Stimulated activated CD8-positive, alpha-beta memory T cell treated with anti-CD3 and anti-CD28 coated beads, Interleukin-7, amount 100 ng/mL, for 1 hour (primary cell): ENCODE measurements at regions not wholly inside any gene's neighbourhood (a gene's known extent, or its start where the extent isn't known, plus 50 kb on each side); places are given as distances from the start of the nearest gene placed in this dataset.
"Not testable (repeated sequence)": the region's sequence is repeated elsewhere in the genome, so short reads cannot be mapped to it uniquely, and the experiment has no call there.

ENCODE experiments used
- DNase-seq, 2 donors: peaks; one replicate each; pipeline ENCODE4 v3.0.0-alpha.2; 2020; ENCODE audit warnings: low read depth in 2 of 2

DNA sequence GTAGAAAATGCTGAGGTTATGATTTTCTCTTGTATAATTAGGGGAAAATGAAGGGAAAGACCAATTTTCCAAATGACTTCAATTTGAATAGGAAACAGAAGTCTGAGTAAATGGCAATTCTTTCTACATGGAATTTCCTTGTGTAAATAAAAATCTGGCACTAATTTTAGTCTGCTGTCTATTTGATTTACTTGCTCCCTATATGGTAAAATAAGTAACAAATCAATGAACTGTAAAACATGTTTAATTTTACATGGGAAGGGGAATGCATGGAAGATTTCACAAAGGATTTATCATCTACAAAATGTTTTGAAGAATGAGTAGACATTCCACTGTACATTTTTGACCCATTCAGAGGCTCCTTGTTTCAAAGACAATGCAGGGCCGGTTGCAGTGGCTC, 811.6 kb upstream of the GOT2 start:
- DNase-seq = no peak

GRCh38 chr16:59543641-59544040, 809.5 kb upstream of the GOT2 start:
- DNase-seq = no peak

DNA sequence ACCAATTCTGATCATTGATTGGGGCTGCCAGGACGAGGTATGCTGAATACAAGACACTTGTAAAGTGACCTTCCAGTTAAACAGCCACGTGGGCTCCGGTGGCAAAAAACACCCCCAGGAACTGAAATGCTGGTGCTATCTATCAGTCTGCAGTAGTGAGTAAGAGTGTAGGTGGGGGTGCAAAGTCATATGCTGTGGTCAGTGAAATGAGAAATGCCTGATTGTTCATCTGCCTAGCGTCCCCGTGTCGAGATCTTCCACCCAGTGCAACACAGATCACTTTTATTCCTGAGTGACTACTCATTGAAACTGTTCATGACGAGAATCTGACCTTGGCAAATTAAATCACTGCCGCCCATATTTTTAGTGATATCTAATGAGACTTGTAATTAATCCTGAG, 806.5 kb upstream of the GOT2 start:
- no peak for DNase-seq

GRCh38 chr16:59535298-59535697, 801.2 kb upstream of the GOT2 start:
- no peak for DNase-seq

DNA sequence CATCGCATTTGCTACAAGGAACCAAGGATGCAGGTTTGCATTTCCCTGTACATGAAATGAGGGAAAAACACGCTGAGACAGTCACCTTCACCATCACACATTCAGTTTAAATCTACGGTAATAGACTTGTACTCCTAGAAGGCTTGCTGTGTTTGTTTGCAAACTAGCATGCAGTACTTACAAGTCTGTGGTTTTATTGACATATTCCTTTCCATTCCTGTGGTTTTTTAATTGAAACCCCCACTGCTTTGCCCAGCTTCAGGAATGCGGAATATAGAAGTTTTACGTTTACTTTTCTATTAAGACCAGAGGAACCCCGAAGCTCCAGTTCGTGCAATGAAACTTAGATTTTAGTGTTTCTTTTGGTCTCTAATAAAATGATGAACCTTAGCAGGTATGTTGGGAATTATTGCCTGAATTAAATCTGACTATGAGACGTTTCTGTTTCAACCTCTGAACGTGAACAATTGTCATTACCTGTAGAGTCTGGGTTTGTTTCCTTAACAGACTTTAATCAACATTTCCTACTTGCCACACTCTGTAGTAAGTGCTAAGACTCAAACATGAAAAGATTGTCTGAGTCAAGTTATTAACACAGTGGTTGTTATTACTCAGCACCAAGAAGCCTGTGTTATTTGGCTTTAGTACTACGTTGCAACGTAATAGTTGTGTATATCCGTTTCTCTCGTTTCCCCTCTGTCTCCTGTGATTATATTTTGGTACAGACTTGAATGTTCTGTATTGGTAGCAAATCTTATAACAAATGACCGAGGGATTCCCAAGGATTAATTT, 793.3 kb upstream of the GOT2 start:
- no peak for DNase-seq

GRCh38 chr16:59522826-59523225, 788.7 kb upstream of the GOT2 start:
- no peak for DNase-seq

DNA sequence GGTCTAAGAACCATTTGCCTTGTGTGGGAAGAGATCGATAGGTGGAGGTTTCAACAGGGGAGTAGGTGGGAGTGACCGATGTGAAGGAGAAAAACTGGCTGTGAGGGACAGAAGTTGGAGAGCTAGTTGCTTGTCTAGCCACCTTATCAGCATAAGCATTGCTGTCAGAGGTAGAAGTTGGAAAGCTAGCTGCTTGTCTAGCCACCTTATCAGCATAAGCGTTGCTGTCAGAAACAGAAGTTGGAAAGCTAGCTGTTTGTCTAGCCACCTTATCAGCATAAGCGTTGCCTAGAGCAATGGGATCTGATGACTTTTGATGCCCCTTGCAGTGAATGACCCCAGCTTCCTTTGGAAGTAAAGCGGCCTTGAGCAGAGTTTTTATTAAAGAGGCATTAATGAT, 784.6 kb upstream of the GOT2 start:
- DNase-seq = not testable (repeated sequence)

DNA sequence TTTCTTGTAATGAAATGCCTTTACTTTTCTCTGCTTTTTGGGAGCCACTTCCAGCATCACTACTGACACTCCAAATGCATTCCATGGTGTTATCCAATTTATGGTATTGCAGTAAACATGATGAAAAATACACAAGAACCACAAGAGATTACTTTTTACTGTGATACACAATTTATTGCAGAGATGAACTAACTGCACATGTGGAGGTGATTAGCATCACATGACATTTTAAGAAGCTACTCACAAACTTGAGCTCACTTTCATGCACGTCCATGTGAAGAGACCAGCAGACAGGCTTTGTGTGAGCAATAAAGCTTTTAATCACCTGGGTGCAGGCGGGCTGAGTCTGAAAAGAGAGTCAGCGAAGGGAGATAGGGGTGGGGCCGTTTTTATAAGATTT, 780.5 kb upstream of the GOT2 start:
- DNase-seq = no peak

- no peak for DNase-seq
Observed at GRCh38 chr16:59510008-59510424, 775.9 kb upstream of the GOT2 start.

GRCh38 chr16:59500601-59501000, 766.5 kb upstream of the GOT2 start:
- DNase-seq = no peak

DNA sequence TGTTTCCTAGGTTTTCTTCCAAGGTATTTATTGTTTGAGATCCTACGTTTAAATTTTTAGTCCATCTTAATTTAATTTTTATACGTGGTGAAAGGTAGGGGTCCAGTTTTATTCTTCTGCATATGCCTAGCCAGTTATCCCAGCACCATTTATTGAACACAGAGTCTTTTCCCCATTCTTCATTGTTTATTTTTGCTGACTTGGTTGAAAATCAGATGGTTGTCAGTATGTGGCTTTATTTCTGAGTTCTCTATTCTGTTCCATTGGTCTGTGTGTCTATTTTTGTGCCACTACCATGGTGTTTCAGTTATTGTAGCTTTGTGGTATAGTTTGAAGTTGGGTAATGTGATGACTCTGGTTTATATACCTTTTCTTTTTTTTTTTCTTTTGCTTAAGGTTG, 753.0 kb upstream of the GOT2 start:
- no peak for DNase-seq

- DNase-seq = no peak
Observed at GRCh38 chr16:59484833-59485516, 750.9 kb upstream of the GOT2 start.

DNA sequence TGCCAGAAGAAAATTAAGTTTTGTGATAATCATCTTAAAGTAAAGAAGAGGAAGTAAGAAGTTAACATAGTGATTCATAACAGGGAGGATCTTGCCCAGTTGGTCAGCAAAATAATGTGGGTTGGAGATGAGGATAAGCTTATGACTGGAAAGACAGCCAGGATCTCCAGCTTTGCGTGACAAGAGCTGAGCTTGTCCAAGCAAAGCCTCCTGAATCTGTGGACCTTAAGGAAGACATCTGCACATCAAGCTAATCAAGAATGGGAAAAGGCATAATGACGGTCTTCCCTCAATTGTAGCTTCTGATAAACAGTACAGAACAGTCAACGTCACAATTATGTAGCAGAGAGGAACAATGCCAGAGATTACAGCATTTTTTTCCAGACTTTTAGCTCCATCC, 744.7 kb upstream of the GOT2 start:
- DNase-seq = no peak

DNA sequence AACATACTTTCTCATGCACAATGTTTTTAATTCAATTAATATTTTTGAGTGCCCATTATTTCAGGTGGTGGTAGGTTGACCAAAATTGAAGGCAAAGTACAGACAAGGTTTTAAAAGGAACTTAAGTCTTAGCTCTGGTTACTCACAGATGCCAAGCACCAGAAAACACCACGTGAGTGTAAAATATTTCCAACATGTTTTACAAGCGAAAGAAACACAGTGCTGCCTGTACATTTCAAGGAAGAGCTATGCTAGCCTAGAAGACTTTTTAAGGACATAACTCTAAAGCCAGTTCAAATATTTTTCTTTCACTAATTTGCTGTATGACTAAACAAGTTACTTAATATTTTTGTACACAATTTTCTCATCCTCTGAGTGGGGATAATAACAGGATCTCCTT, 736.4 kb upstream of the GOT2 start:
- no peak for DNase-seq

GRCh38 chr16:59469266-59469665, 735.1 kb upstream of the GOT2 start:
- DNase-seq = no peak

GRCh38 chr16:59463776-59464175, 729.7 kb upstream of the GOT2 start:
- DNase-seq = no peak

DNA sequence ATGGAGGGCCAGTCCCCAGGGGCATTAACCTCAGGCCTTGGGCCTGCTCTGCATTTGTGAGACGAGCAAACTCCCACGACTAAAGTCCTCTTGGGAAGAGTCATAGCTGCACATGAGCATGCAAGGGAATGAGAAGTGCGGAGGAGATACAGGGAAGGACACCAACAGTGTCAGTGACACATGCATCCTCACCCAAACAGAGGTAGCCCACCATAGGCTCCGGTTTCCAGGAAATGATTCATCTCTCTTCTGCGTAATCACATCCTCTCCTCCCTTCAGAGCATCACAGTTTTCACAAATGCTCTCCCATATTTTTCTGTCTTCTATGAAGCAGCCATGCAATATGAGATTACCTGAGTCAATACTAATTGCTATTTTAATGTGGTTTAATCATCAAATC, 725.7 kb upstream of the GOT2 start:
- no peak for DNase-seq

DNA sequence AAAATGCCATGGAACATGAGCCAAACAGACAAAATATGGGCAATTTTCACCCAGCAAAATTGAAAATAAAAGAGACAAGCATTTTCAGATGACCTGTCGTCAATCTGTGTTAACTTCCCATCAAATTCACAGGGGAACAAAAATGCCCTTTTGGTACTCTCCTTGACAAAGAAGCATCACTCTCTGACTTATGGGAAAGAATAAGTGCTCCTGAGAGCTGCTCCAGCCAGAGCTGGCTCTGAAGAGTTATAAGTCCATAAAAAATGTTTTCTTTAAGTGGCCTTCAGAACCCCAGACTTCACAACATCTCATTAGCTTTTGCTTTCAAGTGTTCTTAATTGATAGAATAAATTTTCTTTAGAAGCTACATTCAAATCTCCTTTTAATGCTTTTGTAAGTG, 721.4 kb upstream of the GOT2 start:
- no peak for DNase-seq

DNA sequence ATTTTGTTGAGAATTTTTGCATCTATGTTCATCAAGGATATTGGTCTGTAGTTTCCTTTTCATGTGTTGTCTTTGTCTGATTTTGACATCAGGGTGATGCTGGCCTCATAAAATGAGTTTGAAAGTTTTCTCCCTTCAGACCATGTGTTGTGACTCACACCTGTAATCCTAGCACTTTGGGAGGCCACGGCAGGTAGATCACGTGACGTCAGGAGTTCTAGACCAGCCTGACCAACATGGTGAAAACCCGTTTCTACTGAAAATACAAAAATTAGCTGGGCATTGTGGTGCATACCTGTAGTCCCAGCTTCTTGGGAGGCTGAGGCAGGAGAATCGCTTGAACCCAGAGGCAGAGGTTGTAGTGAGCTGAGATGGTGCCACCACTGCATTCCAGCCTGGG, 716.4 kb upstream of the GOT2 start:
- DNase-seq = not testable (repeated sequence)

DNA sequence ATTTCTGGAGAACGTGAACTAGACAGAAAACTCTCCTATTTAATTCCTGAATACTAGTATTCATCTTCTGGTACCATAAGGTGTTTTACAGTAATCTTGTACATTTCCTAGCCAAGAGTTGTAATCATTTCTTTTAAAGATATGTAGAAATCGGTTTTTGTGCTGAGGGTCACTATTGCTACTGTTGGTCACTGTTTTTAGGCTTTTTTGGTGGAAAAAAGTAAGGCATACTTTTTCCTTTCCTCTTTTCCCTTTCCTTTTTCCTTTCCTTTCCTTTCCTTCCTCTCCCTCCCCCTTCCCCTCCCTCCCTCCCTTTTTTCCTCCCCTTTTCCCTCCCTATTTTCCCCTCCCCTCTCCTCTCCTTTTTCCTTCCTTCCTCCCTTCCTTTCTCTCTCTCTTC, 706.4 kb upstream of the GOT2 start:
- DNase-seq = no peak

DNA sequence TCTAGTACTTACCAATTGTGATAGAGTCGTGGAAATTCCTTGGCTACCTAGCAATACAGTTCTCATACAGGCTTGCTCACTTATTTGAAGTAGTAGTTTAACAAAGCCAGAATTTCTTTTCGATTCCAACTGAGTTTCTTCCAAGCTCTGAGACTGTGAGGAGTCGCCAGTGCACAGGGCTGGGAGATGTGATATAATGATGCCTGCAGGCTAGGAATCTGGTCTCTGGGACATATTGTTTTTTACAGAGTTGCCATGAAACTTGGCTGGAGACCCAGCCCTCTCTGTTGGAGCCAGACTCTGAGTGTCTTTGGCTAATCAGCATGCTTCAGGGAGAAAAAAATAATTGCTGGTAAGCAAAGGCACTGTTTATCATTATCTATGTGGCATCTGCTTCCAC, 698.8 kb upstream of the GOT2 start:
- no peak for DNase-seq

- DNase-seq = no peak
Observed at GRCh38 chr16:59432276-59432675, 698.2 kb upstream of the GOT2 start.

GRCh38 chr16:59424714-59425273, 690.7 kb upstream of the GOT2 start:
- no peak for DNase-seq
